GM19468 (cell line): ENCODE measurements at regions not wholly inside any gene's neighbourhood (a gene's known extent, or its start where the extent isn't known, plus 50 kb on each side); places are given as distances from the start of the nearest gene placed in this dataset.
"Not testable (repeated sequence)": the region's sequence is repeated elsewhere in the genome, so short reads cannot be mapped to it uniquely, and the experiment has no call there.

Experiments used
- ATAC-seq: cut with Tn5 transposase; IDR thresholded peaks from one replicate; pipeline ENCODE4 v1.9.1; 2021; ENCODE audit warnings: mild to moderate bottlenecking, moderate library complexity, moderate number of reproducible peaks; ENCODE audit not compliant: unreplicated experiment; ENCODE audit errors: extremely low read depth

GRCh38 chr3:67064105-67064504 lies 66.0 kb downstream of the KBTBD8 start:
- no peak for ATAC-seq

DNA sequence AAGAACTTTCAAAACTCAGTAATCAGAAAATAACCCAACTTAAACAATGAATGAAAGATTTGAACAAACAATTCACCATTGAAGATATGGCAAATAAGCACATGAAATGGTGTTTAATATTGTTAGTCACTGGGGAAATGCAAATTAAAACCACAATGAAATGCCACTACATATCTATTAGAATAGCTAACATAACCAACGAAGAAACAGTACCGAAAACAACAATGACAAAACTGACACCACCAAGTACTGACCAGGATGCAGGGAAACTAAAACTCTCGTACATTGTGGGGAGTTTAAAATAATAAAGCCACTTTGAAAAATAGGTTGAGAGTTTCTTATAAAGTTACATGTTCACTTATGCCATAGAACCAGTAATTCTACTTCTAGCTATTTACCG lies 69.1 kb downstream of the KBTBD8 start:
- ATAC-seq: peak; percentile 80

- not testable (repeated sequence) for ATAC-seq
Measured at GRCh38 chr3:67072640-67073039, 74.5 kb downstream of the KBTBD8 start.

- no peak for ATAC-seq
Measured at GRCh38 chr3:67073812-67074211, 75.7 kb downstream of the KBTBD8 start.

- no peak for ATAC-seq
Measured at GRCh38 chr3:67075295-67075694, 77.2 kb downstream of the KBTBD8 start.

DNA sequence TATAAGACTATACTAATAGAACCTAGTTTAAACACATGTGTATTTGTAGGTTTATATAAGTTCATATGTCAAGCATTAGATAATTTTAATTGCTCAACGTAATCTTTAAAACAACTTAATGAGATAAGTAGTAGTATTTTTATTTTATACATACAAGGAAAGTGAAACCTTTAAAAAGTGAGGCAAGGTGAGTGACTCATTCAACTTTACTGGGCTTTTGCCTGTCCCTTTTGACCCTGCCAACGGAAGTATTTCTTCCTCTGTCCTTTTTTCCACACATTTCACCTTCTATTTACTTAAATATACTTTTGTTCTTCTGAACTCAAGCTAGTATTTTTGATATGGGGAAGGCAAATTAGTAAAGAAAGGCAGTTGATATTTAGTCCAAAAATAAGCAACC lies 78.5 kb downstream of the KBTBD8 start:
- ATAC-seq: no peak

DNA sequence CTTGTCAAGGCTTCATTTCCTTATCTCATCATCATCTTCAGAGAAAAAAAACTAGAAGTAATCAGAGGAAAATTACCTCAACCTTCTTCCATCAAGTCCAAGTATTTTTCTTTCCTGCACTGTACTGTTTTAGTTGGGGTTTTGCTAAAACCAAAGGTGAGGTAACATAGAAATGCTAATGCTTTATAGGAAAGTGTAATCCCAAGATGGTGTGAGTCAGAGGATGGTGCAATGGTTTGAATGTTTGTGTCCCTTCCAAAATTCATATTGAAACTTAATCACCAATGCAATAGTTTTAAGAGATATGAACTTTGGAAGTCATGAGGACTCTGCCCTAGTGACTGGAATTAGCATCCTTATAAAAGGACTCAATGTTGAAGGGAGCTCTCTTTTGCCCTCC lies 79.5 kb downstream of the KBTBD8 start:
- ATAC-seq: no peak

DNA sequence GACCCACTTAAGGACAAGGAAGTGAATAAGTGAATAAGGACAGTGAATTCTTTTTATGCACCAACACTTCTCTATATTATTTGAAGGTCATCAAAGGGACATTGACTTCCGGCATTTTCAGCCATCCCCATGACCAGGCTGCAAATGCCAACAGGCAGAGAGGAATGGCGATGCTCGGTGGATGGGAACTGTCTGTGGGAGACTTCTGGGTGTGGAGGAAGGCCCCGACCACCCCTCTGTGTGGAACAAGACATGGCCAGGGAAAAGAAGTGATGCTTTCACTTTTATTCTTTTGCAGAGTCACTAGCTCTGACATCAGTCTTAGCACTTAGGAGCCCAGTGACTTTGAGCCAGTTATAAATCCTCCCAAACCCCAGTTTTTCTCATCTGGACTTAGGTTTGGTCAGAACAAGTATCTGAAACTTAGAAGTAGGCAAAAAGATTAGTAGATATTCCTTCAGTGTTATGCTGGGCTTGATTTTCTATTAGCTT lies 84.5 kb downstream of the KBTBD8 start:
- no peak for ATAC-seq

DNA sequence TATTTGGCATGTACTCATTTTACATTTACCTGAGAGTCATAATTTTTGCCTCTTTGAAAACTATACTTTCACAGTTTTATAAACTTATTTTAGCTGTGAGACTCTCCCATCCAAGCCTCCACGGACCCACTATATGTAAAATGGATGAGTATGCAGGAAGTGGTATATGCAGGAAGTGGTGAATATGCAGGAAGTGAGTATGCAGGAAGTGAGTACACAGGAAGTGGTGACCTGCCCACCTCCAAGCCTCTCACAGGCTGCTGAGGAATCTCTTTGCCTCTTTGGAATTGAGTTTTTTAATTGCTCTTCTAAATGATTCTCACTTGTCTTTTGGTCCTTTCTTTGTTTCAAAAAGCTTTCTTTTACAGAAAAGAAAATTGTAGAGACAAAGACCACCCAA lies 85.2 kb downstream of the KBTBD8 start:
- no peak for ATAC-seq

DNA sequence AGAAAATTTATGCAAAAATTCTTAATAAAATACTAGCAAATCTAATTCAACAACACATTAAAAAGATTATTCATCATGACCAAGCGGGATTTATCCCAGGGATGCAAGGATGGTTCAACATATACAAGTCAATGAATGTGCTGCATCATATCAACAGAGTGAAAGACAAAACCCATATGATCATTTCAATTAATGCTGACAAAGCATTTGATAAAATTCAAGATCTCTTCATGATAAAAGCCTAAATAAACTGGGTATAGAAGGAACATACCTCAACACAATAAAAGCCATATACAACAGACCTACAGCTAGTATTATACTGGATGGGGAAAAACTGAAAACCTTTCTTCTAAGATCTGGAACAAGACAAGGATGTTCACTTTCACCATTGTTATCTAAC lies 89.7 kb downstream of the KBTBD8 start:
- ATAC-seq: no peak

GRCh38 chr3:67090474-67090873 lies 92.4 kb downstream of the KBTBD8 start:
- no peak for ATAC-seq

- no peak for ATAC-seq
Measured at GRCh38 chr3:67093305-67093704, 95.2 kb downstream of the KBTBD8 start.

DNA sequence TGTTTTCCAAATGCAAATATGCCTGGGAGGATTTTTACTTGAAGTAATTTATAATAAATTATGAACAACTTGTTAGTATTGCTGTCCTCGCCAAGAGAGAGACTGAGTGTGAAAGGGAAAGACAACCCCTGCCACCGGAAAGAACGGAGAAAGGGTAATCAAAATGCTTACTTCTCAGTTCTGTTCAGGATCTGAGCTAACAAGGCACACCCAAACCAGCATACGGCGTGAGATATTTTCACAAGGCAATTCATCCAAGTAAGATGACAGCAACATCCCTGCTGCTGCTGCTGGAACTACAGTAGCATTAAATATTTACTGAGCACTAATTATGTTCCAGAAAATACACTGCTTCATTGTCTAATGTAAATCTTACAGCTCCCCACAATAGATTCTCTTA lies 96.1 kb downstream of the KBTBD8 start:
- no peak for ATAC-seq

DNA sequence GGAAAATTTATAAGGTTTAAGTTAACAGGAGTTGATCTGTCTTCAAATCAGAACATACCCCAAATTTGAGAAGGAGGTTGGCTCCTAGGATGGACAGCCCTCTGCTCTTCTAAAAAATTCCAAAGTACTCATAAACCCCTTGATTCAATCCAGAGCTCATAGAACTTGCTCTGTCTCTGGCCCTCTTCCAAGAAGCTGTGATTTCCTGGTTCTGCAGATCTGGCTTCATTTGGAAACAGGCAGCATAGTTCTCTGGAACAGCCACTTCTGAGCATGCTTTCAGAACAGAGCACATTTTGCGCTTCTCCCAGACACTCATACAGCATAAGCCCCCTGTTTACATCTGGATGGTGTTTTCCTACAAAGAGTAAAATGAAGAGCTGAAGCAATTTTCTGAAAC lies 96.7 kb downstream of the KBTBD8 start:
- ATAC-seq: no peak

DNA sequence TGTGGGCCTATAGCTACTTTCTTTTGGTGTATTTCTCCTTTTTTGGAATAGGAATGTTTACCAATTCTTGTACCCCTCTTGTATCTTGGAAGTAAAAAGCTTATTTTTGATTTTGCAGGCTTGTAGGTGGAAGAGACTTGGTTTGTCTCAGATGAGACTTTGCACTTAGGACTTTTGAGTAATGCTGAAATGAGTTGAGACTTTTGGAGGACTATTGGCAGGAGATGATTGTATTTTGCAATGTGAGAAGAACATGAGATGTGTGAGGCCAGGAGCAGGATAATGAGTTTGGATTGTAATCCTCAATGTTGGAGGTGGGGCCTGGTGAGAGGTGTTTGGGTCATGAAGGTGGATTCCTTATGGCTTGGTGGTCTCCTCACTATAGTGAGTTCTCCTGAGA lies 106.3 kb downstream of the KBTBD8 start:
- no peak for ATAC-seq

GRCh38 chr3:67106874-67107273 lies 108.8 kb downstream of the KBTBD8 start:
- ATAC-seq: no peak

- ATAC-seq: no peak
Measured at GRCh38 chr3:67109651-67110204, 111.6 kb downstream of the KBTBD8 start.

DNA sequence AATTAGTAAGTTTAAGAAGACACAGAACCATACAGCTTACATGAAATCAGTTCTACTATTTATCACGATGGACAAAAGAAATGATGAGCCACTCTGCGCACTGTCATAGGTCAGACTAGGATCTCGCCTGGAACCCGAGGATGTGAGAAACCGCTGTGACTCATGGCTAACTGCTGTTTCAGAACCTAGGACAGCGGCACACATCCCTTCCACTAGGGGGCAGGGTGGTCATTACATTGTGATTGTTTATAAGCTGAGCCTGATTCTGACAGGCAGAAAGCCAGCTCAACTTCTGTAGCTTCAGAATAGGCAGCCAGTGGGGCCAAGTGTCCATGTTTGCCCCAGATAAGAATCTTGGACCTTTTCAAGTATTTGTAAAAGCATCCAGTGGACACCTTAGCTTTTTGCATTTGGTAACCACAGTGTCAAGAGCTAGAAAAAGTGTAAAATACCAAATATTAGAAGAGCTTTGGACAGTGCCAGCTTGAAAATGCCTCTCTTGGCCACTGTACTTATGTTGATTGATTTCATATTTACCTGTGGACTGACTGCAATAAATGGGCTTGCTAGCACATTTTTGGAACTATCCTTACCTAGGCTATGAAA lies 115.8 kb downstream of the KBTBD8 start:
- ATAC-seq: peak; percentile 89

DNA sequence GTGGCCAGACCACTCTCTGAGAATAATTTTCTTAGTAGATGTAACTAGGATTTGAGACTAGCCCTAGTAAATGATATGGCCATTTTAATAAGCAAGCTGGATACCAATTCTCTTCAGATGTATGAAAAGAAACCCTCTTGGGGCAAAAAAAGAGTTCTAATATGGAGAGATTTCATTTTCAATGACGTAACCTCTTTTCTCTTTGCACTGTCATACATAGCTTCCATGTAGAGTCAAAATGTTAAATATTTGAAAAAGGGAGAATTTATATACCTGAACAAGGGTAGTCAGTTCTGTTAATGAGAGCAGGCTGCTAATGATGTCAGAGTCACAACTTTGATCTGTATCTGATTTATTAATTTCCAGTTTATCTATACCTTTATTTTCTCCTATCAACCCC lies 120.0 kb downstream of the KBTBD8 start:
- ATAC-seq: no peak

DNA sequence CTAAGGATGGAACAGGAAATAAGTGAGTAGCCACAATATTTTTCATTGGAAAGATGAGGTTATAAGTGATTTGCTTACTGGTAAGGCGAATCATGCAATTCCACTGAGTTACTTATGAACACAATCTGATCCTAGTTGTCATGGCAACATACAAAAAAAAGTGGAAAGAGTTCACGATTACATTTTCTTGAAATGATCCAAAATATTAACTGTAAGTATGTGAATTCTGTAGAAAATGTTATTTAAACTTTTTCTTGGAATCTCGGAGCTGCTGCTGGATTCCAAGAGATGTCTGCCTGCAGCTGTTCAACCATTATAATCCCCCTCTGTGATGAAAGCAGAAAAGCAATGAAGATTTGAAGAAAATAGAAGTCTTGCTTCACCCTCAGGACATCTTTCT lies 120.5 kb downstream of the KBTBD8 start:
- no peak for ATAC-seq

- ATAC-seq: no peak
Measured at GRCh38 chr3:67123914-67124313, 125.8 kb downstream of the KBTBD8 start.

- no peak for ATAC-seq
Measured at GRCh38 chr3:67127254-67127653, 129.1 kb downstream of the KBTBD8 start.
